SKM-1 treated with dmso at 0.1 percent for 144 hours (cell line): ENCODE measurements at regions not wholly inside any gene's neighbourhood (a gene's known extent, or its start where the extent isn't known, plus 50 kb on each side); places are given as distances from the start of the nearest gene placed in this dataset.

Experiments
- DNase-seq: peaks from one replicate; lab custom pipeline; 2025; ENCODE audit not compliant: unreplicated experiment; lab: John Stamatoyannopoulos, UW

GRCh38 chr9:119773823-119774222, 404.6 kb upstream of the BRINP1 start:
- DNase-seq, result no peak

GRCh38 chr9:119771341-119771740, 402.1 kb upstream of the BRINP1 start:
- DNase-seq, result no peak

- DNase-seq, result no peak
Measured at GRCh38 chr9:119768266-119768665, 399.0 kb upstream of the BRINP1 start.

GRCh38 chr9:119765632-119766175, 396.5 kb upstream of the BRINP1 start:
- DNase-seq, result no peak

GRCh38 chr9:119763260-119763659, 394.0 kb upstream of the BRINP1 start:
- no peak for DNase-seq

GRCh38 chr9:119761812-119762211, 392.6 kb upstream of the BRINP1 start:
- no peak for DNase-seq

GRCh38 chr9:119758990-119759389, 389.8 kb upstream of the BRINP1 start:
- no peak for DNase-seq

- DNase-seq, result no peak
Measured at GRCh38 chr9:119758241-119758640, 389.0 kb upstream of the BRINP1 start.

- no peak for DNase-seq
Measured at GRCh38 chr9:119739476-119739875, 370.2 kb upstream of the BRINP1 start.

- no peak for DNase-seq
Measured at GRCh38 chr9:119736491-119737454, 367.5 kb upstream of the BRINP1 start.

GRCh38 chr9:119727988-119728387, 358.8 kb upstream of the BRINP1 start:
- DNase-seq, result no peak

GRCh38 chr9:119726035-119726434, 356.8 kb upstream of the BRINP1 start:
- DNase-seq, result no peak

GRCh38 chr9:119722384-119722783, 353.1 kb upstream of the BRINP1 start:
- no peak for DNase-seq

GRCh38 chr9:119712325-119712724, 343.1 kb upstream of the BRINP1 start:
- no peak for DNase-seq

GRCh38 chr9:119709431-119709830, 340.2 kb upstream of the BRINP1 start:
- DNase-seq, result no peak

GRCh38 chr9:119707228-119707845, 338.1 kb upstream of the BRINP1 start:
- no peak for DNase-seq

GRCh38 chr9:119701651-119702050, 332.4 kb upstream of the BRINP1 start:
- no peak for DNase-seq

GRCh38 chr9:119698535-119698934, 329.3 kb upstream of the BRINP1 start:
- DNase-seq, result no peak

- no peak for DNase-seq
Measured at GRCh38 chr9:119697996-119698395, 328.8 kb upstream of the BRINP1 start.

- no peak for DNase-seq
Measured at GRCh38 chr9:119689879-119690278, 320.6 kb upstream of the BRINP1 start.

GRCh38 chr9:119688547-119688946, 319.3 kb upstream of the BRINP1 start:
- DNase-seq, result no peak
